ENCODE measurements at regions not wholly inside any gene's neighbourhood (a gene's known extent, or its start where the extent isn't known, plus 50 kb on each side); places are given as distances from the start of the nearest gene placed in this dataset.

DNA sequence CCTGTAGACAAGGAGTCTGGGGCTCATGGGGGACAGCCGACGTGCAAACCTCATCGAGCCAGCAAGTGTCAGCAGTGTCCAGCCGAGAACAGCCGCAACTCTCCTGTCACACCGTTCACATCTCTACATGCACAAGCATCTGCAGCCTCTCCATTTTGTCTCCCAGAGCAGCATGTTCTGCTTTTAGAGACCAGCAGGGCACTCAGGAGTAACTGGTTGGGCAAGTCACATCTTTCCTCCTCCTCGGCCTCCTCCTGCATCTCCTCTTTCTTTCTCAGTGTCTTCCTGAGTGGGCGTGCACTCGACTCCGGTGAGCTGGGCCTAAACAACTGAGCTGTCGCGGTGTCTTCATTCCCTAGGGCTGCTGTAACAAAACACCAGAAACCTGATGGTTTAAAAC is 249.9 kb downstream of the SH3BP4 start:
- H3K36me3 Mint-ChIP-seq (ENCODE audit: low read depth): no peaks in the 10 kb centered on the region
- intact Hi-C loops (cut with micrococcal nuclease): no loop called here
- H3K9me3 Mint-ChIP-seq: no peaks in the 10 kb centered on the region
- no peak overlapping the region for H3K4me3 Mint-ChIP-seq
- no peak overlapping the region for H3K27ac Mint-ChIP-seq
- H3K27me3 Mint-ChIP-seq: no peaks in the 10 kb centered on the region
- no peaks in the 10 kb centered on the region for H3K4me1 Mint-ChIP-seq (ENCODE audit: low read depth)

DNA sequence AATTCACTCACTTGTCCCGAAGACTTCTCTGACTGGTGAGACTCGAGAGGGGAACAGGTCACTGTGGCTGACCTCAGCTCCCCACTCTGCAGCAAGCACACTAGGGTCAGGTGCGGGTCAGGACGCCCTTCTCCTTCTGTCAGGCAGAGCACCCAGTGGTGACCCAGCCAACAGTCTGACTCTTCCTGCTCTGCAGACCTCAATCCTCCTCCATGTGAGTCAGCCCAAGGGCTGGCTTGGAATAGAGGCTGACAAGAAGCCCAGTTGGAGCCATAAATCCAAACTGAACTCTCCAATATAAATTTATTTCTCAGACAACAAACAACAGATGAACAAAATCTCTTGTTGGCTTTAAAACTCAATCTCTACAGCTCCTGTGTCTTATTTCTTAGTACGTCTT is 253.1 kb downstream of the SH3BP4 start:
- no peaks in the 10 kb centered on the region for H3K36me3 Mint-ChIP-seq (ENCODE audit: low read depth)
- intact Hi-C loops (cut with micrococcal nuclease): no loop called here
- no peak overlapping the region for H3K4me3 Mint-ChIP-seq
- H3K4me1 Mint-ChIP-seq (ENCODE audit: low read depth): no peaks in the 10 kb centered on the region
- no peaks in the 10 kb centered on the region for H3K9me3 Mint-ChIP-seq
- peaks cover 2% of the 10 kb centered on the region for H3K27me3 Mint-ChIP-seq
- no peak overlapping the region for H3K27ac Mint-ChIP-seq

DNA sequence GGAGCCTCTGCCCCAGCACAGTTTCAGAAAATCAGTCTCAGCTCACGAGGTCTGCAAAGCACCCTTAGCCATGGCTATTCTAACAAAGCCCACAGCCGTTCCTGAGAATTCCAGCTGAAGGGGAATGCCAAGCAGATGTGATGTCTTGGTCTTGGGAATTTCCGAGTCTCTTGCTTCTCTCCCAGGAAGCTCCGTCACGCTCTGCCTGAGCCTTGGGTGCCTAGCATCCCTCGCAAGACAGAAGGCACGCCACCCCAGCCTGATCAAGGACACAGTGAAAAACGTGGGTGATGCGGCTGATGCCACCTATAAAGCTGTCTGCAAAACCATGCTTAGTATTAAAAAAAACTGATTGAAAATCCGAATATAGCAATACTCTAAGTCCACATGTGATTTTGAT is 254.6 kb downstream of the SH3BP4 start:
- Mint-ChIP-seq H3K27ac (no peak overlapping the region), H3K4me3 (no peak overlapping the region), H3K4me1 (ENCODE audit: low read depth) (no peaks in the 10 kb centered on the region), H3K36me3 (ENCODE audit: low read depth) (no peaks in the 10 kb centered on the region), H3K27me3 (peaks cover 2% of the 10 kb centered on the region), H3K9me3 (no peaks in the 10 kb centered on the region)
- intact Hi-C loops (cut with micrococcal nuclease): no loop called here

DNA sequence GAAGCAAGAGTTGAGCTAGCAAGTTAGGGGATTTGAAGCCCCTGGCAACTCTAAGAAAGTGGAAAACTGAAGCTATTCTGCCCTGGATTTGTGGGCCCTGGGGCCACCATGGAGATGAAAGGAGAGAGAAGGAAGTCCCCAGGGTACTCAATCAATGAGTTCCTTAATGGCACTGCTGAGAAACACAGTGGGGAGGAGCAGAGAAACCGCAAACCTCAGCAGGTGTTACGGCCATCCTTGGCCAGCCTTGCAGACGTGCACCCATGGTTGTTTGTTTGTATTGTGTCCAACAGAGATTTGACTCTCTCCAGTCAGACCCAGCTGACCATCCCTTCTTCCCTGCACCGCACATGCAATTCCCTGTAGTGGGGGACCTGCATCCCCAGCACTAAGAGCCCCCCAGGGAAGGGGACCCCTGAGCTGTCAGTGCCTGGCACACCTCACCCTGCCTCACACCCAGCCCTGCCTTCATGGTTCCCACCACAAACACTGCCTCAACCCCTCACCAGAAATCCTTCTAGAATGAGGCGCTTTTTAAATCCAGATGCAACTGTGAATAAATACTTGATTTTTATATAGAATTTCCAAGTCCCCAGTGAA is 255.3 kb downstream of the SH3BP4 start:
- H3K4me3 Mint-ChIP-seq: no peak overlapping the region
- peaks cover 2% of the 10 kb centered on the region for H3K27me3 Mint-ChIP-seq
- intact Hi-C loops (cut with micrococcal nuclease): no loop called here
- no peaks in the 10 kb centered on the region for H3K4me1 Mint-ChIP-seq (ENCODE audit: low read depth)
- H3K9me3 Mint-ChIP-seq: no peaks in the 10 kb centered on the region
- no peaks in the 10 kb centered on the region for H3K36me3 Mint-ChIP-seq (ENCODE audit: low read depth)
- no peak overlapping the region for H3K27ac Mint-ChIP-seq

DNA sequence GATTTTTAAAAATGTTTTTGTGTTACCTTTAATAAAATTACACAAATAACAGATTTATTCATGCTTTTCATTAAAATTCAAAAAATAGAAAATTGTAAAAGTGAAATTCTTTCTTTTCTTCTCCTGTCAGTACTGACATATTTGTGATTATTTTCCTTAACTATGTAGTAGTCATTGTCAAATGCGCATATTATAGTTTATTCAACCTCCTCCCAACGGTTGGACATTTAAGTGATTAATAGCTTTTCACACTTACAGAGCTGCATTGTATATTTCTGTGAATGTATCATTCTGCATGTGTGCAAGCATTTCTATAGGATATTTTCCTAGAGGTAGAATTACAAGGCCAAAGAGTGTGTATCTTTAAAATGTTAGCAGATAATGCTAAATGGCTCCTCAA is 259.2 kb downstream of the SH3BP4 start:
- intact Hi-C loops (cut with micrococcal nuclease): no loop called here
- Mint-ChIP-seq H3K4me1 (ENCODE audit: low read depth) (no peaks in the 10 kb centered on the region), H3K27me3 (peaks cover 2% of the 10 kb centered on the region), H3K27ac (no peak overlapping the region), H3K9me3 (no peaks in the 10 kb centered on the region), H3K36me3 (ENCODE audit: low read depth) (no peaks in the 10 kb centered on the region), H3K4me3 (no peak overlapping the region)

DNA sequence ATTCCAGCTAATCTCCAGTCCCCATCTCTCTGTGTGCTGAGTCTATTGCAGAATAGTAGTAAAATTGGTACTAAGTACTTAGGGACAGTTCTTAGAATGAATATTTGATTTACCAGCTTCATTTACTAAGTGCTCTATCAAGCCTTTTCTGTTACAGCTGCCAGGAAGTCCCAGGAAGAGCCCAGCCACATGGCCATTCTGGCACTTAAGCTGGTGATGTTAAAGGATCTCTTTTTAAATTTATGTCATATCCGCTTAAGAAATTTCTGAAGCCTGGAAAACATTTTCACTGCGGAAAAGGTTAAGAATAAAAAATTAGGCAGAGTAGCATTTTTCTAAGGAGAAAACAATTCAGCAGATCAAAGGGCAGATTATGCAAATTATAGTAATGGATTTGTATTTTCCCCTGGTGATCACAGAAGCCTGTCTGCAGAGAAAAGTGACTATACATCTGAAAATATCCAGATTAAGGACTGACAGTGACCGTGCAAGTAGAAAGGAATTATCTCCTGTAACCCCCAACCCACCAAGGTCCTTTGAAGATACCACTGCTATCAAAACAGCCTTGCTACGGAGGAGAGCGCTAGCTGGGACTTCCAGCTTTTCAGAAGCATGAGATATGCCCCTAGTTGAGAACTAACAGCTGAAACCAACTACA is 260.8 kb downstream of the SH3BP4 start:
- Mint-ChIP-seq H3K4me1 (ENCODE audit: low read depth) (no peaks in the 10 kb centered on the region), H3K4me3 (no peak overlapping the region), H3K9me3 (no peaks in the 10 kb centered on the region), H3K27ac (no peak overlapping the region), H3K27me3 (peaks cover 2% of the 10 kb centered on the region), H3K36me3 (ENCODE audit: low read depth) (no peaks in the 10 kb centered on the region)
- intact Hi-C loops (cut with micrococcal nuclease): no loop called here

DNA sequence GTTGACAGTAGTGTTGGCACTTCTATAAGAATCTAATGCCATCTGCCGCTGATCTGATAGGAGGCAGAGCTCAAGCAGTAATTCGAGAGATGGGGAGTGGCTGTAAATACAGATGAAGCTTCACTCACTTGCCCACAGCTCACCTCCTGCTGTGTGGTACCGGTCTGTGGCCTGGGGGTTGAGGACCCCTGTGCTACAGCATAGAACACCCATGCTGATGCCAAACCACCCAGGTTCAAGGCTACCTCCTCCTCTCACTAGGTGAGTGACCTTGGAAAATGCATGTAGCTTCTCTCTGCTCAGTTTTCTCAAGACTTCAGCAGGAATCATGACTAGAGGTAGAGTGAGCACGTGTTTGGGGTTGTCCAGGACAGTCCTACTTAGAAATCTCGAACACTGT is 263.4 kb downstream of the SH3BP4 start:
- H3K9me3 Mint-ChIP-seq: no peaks in the 10 kb centered on the region
- H3K4me3 Mint-ChIP-seq: no peak overlapping the region
- no peaks in the 10 kb centered on the region for H3K27me3 Mint-ChIP-seq
- no peaks in the 10 kb centered on the region for H3K4me1 Mint-ChIP-seq (ENCODE audit: low read depth)
- no peak overlapping the region for H3K27ac Mint-ChIP-seq
- intact Hi-C loops (cut with micrococcal nuclease): no loop called here
- H3K36me3 Mint-ChIP-seq (ENCODE audit: low read depth): no peaks in the 10 kb centered on the region

DNA sequence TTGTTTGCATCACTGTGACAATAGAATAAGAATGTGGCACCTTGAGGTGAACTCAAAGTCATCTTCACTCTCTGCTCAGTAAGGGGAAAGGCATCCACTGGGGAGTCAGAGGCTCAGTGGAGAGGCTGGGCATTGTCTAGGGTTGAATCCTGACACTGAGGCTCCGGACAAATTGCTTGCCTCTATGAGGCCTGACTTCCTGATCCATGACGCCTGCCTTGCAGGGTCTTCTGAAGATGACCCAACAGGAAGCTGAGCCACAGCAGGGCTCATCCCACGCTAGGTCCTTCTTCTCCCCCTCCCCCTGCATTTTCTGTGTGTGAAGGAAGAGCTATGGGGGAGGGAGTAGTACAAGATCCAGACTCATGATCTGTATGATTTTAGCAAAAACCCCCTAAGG is 265.1 kb downstream of the SH3BP4 start:
- Mint-ChIP-seq H3K27me3 (peaks cover 2% of the 10 kb centered on the region), H3K36me3 (ENCODE audit: low read depth) (no peaks in the 10 kb centered on the region), H3K9me3 (no peaks in the 10 kb centered on the region), H3K4me1 (ENCODE audit: low read depth) (no peaks in the 10 kb centered on the region), H3K4me3 (no peak overlapping the region), H3K27ac (no peak overlapping the region)
- intact Hi-C loops (cut with micrococcal nuclease): no loop called here

DNA sequence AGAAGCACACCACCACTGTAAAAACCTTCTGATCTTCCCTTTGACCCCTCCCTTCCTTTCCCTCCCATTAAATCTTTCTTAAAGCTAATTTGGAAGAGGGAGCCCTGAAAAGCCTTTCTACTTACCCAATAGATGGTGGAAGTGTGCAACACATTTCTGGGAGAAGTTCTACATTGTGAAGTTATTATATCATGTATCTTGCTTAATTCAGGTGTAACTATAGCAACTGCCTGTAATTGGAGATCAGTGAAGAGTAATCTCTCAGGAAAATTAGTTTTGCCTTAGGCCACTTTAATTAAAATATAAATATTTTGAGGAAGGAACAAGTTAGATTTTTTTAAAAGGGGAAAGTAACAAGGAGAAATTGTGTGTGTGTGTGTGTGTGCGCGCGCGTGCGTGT is 266.0 kb downstream of the SH3BP4 start:
- intact Hi-C loops (cut with micrococcal nuclease): no loop called here
- Mint-ChIP-seq H3K27ac (no peak overlapping the region), H3K9me3 (no peaks in the 10 kb centered on the region), H3K36me3 (ENCODE audit: low read depth) (no peaks in the 10 kb centered on the region), H3K4me1 (ENCODE audit: low read depth) (no peaks in the 10 kb centered on the region), H3K4me3 (no peak overlapping the region), H3K27me3 (peaks cover 2% of the 10 kb centered on the region)

DNA sequence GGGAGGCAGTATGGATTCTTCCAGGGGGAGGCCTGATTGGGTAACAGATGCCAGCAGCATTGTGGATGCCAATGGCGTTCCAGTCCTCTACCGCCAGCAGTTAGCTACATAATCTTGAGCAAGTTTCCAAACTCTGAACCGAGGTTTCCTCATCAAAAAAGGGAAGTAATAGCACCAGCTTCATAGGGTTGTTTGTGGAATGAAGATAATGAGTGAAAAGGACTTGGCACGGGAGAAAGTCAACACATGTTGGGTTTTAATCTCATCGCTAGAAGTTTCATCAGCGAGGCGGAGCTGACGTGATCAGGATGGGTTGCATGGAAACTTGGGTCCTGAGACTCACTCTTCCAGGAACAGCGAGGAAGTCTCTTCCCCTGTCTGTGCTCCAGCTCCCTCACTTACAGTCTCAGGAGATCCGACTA is 266.7 kb downstream of the SH3BP4 start:
- no peaks in the 10 kb centered on the region for H3K4me1 Mint-ChIP-seq (ENCODE audit: low read depth)
- intact Hi-C loops (cut with micrococcal nuclease): no loop called here
- H3K9me3 Mint-ChIP-seq: no peaks in the 10 kb centered on the region
- H3K27me3 Mint-ChIP-seq: peaks cover 4% of the 10 kb centered on the region
- no peak overlapping the region for H3K27ac Mint-ChIP-seq
- H3K36me3 Mint-ChIP-seq (ENCODE audit: low read depth): no peaks in the 10 kb centered on the region
- H3K4me3 Mint-ChIP-seq: no peak overlapping the region

DNA sequence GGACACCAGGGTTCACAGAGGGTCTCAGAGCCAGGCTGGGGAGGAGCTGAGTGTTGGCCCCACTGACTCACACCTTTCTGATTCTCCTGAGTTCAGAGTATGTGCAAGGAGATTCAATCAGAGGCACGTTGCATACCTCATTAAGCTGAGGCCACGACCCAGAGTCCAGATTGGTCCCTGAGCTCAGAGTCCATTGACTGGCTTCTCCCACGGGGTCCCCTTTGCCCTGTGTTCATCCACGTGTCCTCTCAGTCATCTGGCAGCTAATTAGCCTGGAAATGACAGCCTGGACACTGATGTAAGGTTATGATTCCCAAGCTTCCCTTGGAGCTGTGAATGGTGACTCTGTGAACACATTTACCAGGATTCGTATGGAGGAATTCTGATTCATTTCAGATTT is 267.2 kb downstream of the SH3BP4 start:
- Mint-ChIP-seq H3K27ac (no peak overlapping the region), H3K36me3 (ENCODE audit: low read depth) (no peaks in the 10 kb centered on the region), H3K9me3 (no peaks in the 10 kb centered on the region), H3K27me3 (peaks cover 4% of the 10 kb centered on the region), H3K4me1 (ENCODE audit: low read depth) (no peaks in the 10 kb centered on the region), H3K4me3 (no peak overlapping the region)
- intact Hi-C loops (cut with micrococcal nuclease): no loop called here

DNA sequence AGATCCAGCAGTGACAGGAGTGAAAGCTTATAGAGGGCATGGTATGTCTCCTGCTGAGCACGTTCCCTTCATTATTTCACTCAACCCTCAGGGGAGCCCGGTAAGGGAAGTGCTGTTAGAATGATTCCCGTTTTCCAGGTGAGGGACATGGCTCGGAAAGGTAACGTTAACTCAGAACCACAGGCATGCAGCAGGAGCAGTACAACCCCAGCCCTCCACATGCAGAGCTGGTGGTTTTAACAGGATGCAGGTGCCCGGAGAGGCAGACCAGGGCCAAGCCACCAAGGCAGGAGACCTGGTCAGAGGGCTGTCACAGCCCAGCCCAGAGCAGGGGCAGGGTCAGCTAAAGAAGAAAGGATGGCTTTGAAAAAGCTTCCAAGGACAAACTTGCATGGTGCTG is 268.5 kb downstream of the SH3BP4 start:
- intact Hi-C loops (cut with micrococcal nuclease): no loop called here
- H3K36me3 Mint-ChIP-seq (ENCODE audit: low read depth): no peaks in the 10 kb centered on the region
- H3K27ac Mint-ChIP-seq: no peak overlapping the region
- no peaks in the 10 kb centered on the region for H3K9me3 Mint-ChIP-seq
- H3K4me3 Mint-ChIP-seq: no peak overlapping the region
- no peaks in the 10 kb centered on the region for H3K4me1 Mint-ChIP-seq (ENCODE audit: low read depth)
- peaks cover 4% of the 10 kb centered on the region for H3K27me3 Mint-ChIP-seq

DNA sequence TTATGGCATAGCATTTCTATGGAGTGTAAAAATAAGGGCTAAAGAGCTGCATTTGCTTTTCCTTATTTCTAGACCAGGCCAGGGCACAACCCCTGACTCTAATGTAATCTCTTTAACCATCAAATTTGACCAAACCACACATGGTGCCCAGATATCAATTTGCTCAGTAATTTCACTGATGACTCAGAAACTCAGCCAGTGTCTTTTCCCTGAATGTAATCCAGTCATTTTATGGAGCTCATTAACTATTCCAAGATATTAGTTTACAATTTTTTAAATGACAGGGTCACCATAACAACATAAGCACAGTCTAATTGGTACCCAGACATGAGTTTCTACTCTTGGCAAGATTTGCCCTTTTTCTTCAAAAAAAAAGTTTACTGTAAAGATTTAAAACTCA is 270.8 kb upstream of the AGAP1 start:
- no peaks in the 10 kb centered on the region for H3K4me1 Mint-ChIP-seq (ENCODE audit: low read depth)
- no peak overlapping the region for H3K4me3 Mint-ChIP-seq
- intact Hi-C loops (cut with micrococcal nuclease): no loop called here
- no peaks in the 10 kb centered on the region for H3K36me3 Mint-ChIP-seq (ENCODE audit: low read depth)
- no peak overlapping the region for H3K27ac Mint-ChIP-seq
- peaks cover 4% of the 10 kb centered on the region for H3K27me3 Mint-ChIP-seq
- no peaks in the 10 kb centered on the region for H3K9me3 Mint-ChIP-seq

DNA sequence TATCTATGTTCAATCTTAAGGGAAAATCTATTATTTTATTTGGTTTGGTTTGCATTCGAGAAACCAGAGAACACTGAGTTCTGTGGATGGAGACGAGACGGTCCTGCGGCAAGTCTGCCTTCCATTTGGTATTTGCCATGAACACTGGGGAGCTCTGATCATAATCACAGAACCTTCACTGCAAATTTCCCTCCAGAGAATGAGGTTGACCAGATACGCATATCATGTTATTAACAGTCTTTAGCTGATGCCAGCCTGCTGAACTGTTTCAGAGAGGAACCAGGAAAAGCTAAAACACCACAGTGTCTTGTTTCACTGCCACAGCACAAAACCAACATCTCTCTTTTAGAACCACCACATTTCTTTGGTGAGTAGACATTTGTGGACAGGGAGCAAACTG is 269.4 kb upstream of the AGAP1 start:
- H3K4me3 Mint-ChIP-seq: no peak overlapping the region
- intact Hi-C loops (cut with micrococcal nuclease): no loop called here
- no peak overlapping the region for H3K27ac Mint-ChIP-seq
- H3K36me3 Mint-ChIP-seq (ENCODE audit: low read depth): no peaks in the 10 kb centered on the region
- peaks cover 4% of the 10 kb centered on the region for H3K27me3 Mint-ChIP-seq
- no peaks in the 10 kb centered on the region for H3K9me3 Mint-ChIP-seq
- H3K4me1 Mint-ChIP-seq (ENCODE audit: low read depth): no peaks in the 10 kb centered on the region

DNA sequence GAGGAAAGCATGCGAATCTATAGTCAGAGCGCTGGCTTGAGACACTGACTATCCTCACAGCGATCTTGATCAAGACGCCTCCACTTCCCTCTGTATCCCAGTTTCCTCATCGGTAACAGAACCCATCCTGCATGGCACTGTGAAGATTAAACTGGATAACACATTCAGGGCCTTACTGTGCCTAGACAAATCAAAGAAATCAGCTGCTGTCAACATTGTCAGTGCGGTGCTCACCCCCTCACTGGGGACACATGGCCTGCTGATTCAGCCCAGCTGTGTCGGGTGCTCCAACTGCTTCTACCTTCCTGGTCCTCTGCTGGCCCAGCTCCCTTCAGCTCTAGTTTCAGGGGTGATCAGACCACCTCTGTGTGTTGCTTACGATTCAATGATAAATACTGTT is 268.6 kb upstream of the AGAP1 start:
- H3K4me1 Mint-ChIP-seq (ENCODE audit: low read depth): no peaks in the 10 kb centered on the region
- intact Hi-C loops (cut with micrococcal nuclease): no loop called here
- H3K36me3 Mint-ChIP-seq (ENCODE audit: low read depth): no peaks in the 10 kb centered on the region
- no peaks in the 10 kb centered on the region for H3K9me3 Mint-ChIP-seq
- no peak overlapping the region for H3K27ac Mint-ChIP-seq
- peaks cover 4% of the 10 kb centered on the region for H3K27me3 Mint-ChIP-seq
- H3K4me3 Mint-ChIP-seq: no peak overlapping the region
